Osteoblast (primary cell): ENCODE measurements at regions not wholly inside any gene's neighbourhood (a gene's known extent, or its start where the extent isn't known, plus 50 kb on each side); places are given as distances from the start of the nearest gene placed in this dataset.
A peak's percentile ranks its signal among the peaks of the same experiment; 100 is the strongest.

Source experiments
- DNase-seq: peaks from one replicate; pipeline ENCODE4 v3.0.0; 2011; ENCODE audit warnings: low spot score, mixed read lengths; ENCODE audit not compliant: insufficient read length; ENCODE audit errors: missing footprints
- H2AFZ ChIP-seq: 2 replicates; pipeline ENCODE4 v1.6.0; 2011; ENCODE audit warnings: mild to moderate bottlenecking, low read length
- H3K27ac ChIP-seq: 2 replicates; pipeline ENCODE4 v1.5.1; 2011; ENCODE audit warnings: mild to moderate bottlenecking, low read depth, low read length, moderate library complexity
- H3K27me3 ChIP-seq: 2 replicates; pipeline ENCODE4 v1.6.0; 2012; ENCODE audit warnings: mild to moderate bottlenecking, control low read depth, inconsistent platforms, low read length, moderate library complexity; ENCODE audit not compliant: insufficient read depth
- H3K36me3 ChIP-seq: 2 replicates; pipeline ENCODE4 v1.5.1; 2011; ENCODE audit warnings: mild to moderate bottlenecking, low read length, control low read depth, moderate library complexity; ENCODE audit not compliant: insufficient read depth
- H3K4me1 ChIP-seq: 2 replicates; pipeline ENCODE4 v1.5.1; 2011; ENCODE audit warnings: mild to moderate bottlenecking, low read length, control low read depth, moderate library complexity; ENCODE audit not compliant: insufficient read depth
- H3K4me2 ChIP-seq: 2 replicates; pipeline ENCODE4 v1.6.0; 2011; ENCODE audit warnings: mild to moderate bottlenecking, low read length; ENCODE audit not compliant: insufficient read depth
- H3K4me3 ChIP-seq: fragments of 200-600 bp; sonication (generic); 3 replicates; pipeline ENCODE4 v1.5.1; 2012; ENCODE audit warnings: mild to moderate bottlenecking, low read length, inconsistent platforms; ENCODE audit not compliant: insufficient read depth
- H3K79me2 ChIP-seq: 2 replicates; pipeline ENCODE4 v1.6.0; 2012; ENCODE audit warnings: mild to moderate bottlenecking, low read length, control low read depth, inconsistent platforms; ENCODE audit not compliant: insufficient read depth
- H3K9me3 ChIP-seq: 2 replicates; pipeline ENCODE4 v1.5.1; 2011; ENCODE audit warnings: low read depth, low read length, control low read depth
- H4K20me1 ChIP-seq: 2 replicates; pipeline ENCODE4 v1.6.0; 2012; ENCODE audit warnings: mild to moderate bottlenecking, low read length, control low read depth; ENCODE audit not compliant: insufficient read depth
- TF ChIP-seq, protein P1 (sequence below): IDR thresholded peaks from 2 replicates; pipeline ENCODE4 v1.5.1; 2011; ENCODE audit warnings: mild to moderate bottlenecking, low read depth, low read length, moderate library complexity; ENCODE audit errors: extremely low read depth

DNA sequence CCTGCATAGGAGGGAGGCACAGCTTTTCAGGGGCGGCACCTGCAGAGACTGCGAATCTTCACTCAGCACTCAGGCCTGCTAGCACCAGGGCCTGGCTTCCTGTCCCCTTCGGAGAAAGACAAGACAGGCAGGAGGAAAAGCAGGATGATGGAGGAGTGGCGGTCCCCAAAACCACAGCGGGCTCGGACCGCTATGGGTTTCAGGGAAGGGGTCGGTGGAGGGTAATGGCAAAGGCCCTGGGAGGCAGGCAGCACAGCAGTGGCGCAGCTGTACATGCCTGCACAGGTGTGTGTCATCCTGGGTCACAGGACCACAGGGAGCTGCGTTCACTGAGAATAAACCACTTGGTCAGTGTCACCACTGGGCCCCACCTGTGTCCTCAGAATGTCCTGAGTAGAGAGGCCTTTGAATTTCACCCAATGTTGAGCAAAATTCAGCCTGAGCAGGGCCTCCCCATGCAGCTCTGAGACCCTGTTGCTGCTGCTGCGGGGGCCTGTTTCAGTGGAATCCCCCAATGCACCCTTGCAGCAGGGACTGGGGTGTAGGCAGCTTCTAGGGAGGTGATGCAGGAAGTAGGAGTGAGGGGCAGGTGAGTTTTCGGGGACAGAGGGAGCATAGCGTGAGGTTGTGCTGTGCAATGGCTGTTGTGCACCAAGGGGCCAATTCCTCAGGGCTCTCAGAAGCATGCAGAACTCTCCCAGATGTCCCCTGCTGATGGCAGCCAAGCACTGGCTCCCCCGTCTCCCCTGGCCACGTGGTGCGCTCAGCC lies 90.6 kb upstream of the PPP2R2D start:
- DNase-seq: peak; percentile 52
- no peaks in the 10 kb centered on the region for H3K36me3 ChIP-seq
- no peaks in the 10 kb centered on the region for H3K4me1 ChIP-seq
- H4K20me1 ChIP-seq: no peaks in the 10 kb centered on the region
- H3K9me3 ChIP-seq: no peaks in the 10 kb centered on the region
- H2AFZ ChIP-seq: no peak overlapping the region
- TF ChIP-seq, protein P1, sequence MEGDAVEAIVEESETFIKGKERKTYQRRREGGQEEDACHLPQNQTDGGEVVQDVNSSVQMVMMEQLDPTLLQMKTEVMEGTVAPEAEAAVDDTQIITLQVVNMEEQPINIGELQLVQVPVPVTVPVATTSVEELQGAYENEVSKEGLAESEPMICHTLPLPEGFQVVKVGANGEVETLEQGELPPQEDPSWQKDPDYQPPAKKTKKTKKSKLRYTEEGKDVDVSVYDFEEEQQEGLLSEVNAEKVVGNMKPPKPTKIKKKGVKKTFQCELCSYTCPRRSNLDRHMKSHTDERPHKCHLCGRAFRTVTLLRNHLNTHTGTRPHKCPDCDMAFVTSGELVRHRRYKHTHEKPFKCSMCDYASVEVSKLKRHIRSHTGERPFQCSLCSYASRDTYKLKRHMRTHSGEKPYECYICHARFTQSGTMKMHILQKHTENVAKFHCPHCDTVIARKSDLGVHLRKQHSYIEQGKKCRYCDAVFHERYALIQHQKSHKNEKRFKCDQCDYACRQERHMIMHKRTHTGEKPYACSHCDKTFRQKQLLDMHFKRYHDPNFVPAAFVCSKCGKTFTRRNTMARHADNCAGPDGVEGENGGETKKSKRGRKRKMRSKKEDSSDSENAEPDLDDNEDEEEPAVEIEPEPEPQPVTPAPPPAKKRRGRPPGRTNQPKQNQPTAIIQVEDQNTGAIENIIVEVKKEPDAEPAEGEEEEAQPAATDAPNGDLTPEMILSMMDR: no peak
- H3K4me3 ChIP-seq: no peak overlapping the region
- H3K27ac ChIP-seq: no peak overlapping the region
- no peaks in the 10 kb centered on the region for H3K27me3 ChIP-seq
- H3K4me2 ChIP-seq: no peak overlapping the region
- no peaks in the 10 kb centered on the region for H3K79me2 ChIP-seq

DNA sequence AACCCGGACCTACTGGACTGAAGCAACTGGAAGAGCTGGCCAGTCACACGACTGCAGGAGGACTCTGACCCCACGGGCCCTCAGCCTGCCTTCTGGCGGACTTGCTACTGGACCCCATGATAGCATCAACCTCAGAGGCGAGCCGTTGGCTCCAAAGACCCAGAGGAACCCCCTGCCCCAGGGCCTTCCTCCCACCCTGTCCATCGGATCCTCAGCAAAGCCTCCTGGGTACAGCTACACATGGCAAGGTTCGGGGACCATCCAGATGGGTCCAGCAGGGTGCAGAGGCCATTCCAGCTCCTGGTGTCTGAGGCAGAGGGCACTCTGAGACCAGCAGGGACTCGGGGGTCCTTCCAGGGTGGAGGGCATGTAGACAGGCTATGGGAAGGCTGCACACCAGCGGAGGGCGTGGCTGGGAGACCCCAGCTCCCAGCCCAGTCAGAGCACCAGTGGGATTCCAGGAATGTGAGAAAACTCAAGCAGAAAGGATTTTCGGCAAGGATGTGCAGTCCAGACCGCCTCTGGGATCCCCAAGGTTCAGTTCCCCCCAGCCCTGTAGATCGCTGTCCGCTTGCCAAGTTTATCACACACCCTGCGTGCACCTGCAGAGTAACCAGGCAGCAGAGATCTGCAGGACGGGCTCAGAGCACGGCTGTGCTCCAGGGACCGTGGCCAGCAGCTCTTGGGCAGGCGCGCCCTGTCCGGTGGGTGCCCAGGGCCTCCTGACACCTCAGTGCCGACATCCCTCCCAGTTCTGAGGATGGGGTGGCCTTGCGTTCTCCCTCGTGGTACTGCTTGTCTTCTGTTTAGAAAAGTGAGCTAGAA lies 89.8 kb upstream of the PPP2R2D start:
- H3K4me3 ChIP-seq: no peak overlapping the region
- H3K9me3 ChIP-seq: no peaks in the 10 kb centered on the region
- H3K79me2 ChIP-seq: no peaks in the 10 kb centered on the region
- H3K27me3 ChIP-seq: no peaks in the 10 kb centered on the region
- no peaks in the 10 kb centered on the region for H4K20me1 ChIP-seq
- H3K27ac ChIP-seq: no peak overlapping the region
- no peaks in the 10 kb centered on the region for H3K36me3 ChIP-seq
- no peak overlapping the region for H2AFZ ChIP-seq
- H3K4me1 ChIP-seq: no peaks in the 10 kb centered on the region
- TF ChIP-seq, protein P1: no peak
- DNase-seq: peak; percentile 27
- no peak overlapping the region for H3K4me2 ChIP-seq

DNA sequence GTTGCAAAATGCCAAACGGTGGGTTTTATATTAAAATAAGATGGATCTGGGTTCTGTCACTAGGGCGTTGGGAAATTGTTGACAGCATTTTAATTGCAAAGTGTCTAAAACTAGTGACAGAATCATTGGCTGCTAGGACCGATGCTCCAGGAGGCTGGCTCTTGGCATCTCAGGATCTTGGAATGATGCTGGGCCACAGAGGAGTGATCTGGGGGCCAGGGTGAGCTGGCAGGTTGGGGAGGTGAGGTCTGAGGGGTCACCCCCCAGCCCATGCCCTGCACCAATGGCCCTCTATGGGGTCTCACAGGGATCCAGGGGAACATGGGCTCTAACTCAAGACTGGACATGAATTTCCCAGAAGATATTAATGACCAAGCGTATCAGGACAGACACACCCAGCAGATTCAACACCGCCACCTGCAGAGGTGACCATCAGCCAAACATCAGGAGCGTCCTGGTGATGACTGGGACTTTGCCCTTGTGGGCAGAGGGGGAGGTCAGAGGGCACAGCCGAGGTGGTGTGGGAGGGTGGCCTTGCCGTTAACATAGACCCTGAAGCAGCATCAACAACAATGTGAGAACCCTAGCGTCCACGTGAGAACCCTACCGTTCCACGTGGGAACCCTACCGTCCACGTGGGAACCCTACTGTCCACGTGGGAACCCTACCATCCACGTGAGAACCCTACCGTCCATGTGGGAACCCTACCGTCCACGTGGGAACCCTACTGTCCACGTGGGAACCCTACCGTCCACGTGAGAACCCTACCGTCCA lies 89.0 kb upstream of the PPP2R2D start:
- TF ChIP-seq, protein P1: no peak
- Histone ChIP-seq H4K20me1 (no peaks in the 10 kb centered on the region), H3K4me1 (no peaks in the 10 kb centered on the region), H3K79me2 (no peaks in the 10 kb centered on the region), H3K27ac (no peak overlapping the region), H3K9me3 (no peaks in the 10 kb centered on the region), H2AFZ (no peak overlapping the region), H3K4me2 (no peak overlapping the region), H3K4me3 (no peak overlapping the region), H3K36me3 (no peaks in the 10 kb centered on the region), H3K27me3 (no peaks in the 10 kb centered on the region)
- no peak for DNase-seq
